ENCODE measurements at regions not wholly inside any gene's neighbourhood (a gene's known extent, or its start where the extent isn't known, plus 50 kb on each side); places are given as distances from the start of the nearest gene placed in this dataset.

- no peak overlapping the region for H3K4me3 ChIP-seq
- H3K27ac ChIP-seq, result no peak overlapping the region
- WGBS, 5 donors, result 68 to 90% (median 79%) methylated on average over 1 of the region's 1 CpG
- H3K27me3 ChIP-seq (replicated peaks in 1 of 7), result no peaks in the 10 kb centered on the region
- no peak for DNase-seq
- no peaks in the 10 kb centered on the region for H3K4me1 ChIP-seq
- no peaks in the 10 kb centered on the region for H3K36me3 ChIP-seq
- no peak for TF ChIP-seq POLR2AphosphoS5 (IDR thresholded peaks at IDR 0.05)
- TF ChIP-seq CTCF (IDR thresholded peaks at IDR 0.05 in 8 of 11, conservative IDR thresholded peaks at IDR 0.05 in 3 of 11), result no peak
- intact Hi-C loops (cut with DNase I; ENCODE audit: low total_unique reads), result loop anchor here (10.0 kb wide), 1 partner anchor 516 kb away; no protein-coding TSS in a partner anchor
- no peaks in the 10 kb centered on the region for H3K9me3 ChIP-seq
Observed at GRCh38 chr1:221488550-221488949, 253.3 kb downstream of the DUSP10 start.

- H3K4me1 ChIP-seq, result no peaks in the 10 kb centered on the region
- 35 to 61% (median 41%) methylated on average over 2 of the region's 2 CpGs for WGBS, 5 donors
- no peaks in the 10 kb centered on the region for H3K36me3 ChIP-seq
- H3K9me3 ChIP-seq, result no peaks in the 10 kb centered on the region
- no peaks in the 10 kb centered on the region for H3K27me3 ChIP-seq (replicated peaks in 1 of 7)
- H3K27ac ChIP-seq, result no peak overlapping the region
- TF ChIP-seq CTCF (IDR thresholded peaks at IDR 0.05 in 8 of 11, conservative IDR thresholded peaks at IDR 0.05 in 3 of 11) (no peak), POLR2AphosphoS5 (IDR thresholded peaks at IDR 0.05) (no peak), POLR2A (IDR thresholded peaks at IDR 0.05) (no peak)
- no peak overlapping the region for H3K4me3 ChIP-seq
- DNase-seq, result no peak
- intact Hi-C loops (cut with DNase I; ENCODE audit: low total_unique reads), result no loop called here
Observed at GRCh38 chr1:221494670-221495069, 247.2 kb downstream of the DUSP10 start.

- no peak overlapping the region for H3K4me3 ChIP-seq
- no peaks in the 10 kb centered on the region for H3K27me3 ChIP-seq (replicated peaks in 1 of 7)
- TF ChIP-seq POLR2A (IDR thresholded peaks at IDR 0.05), result no peak
- no peak for TF ChIP-seq CTCF (IDR thresholded peaks at IDR 0.05 in 8 of 11, conservative IDR thresholded peaks at IDR 0.05 in 3 of 11)
- TF ChIP-seq POLR2AphosphoS5 (IDR thresholded peaks at IDR 0.05), result no peak
- no peaks in the 10 kb centered on the region for H3K36me3 ChIP-seq
- WGBS, 5 donors, result 63 to 87% (median 75%) methylated on average over 3 of the region's 3 CpGs
- no peaks in the 10 kb centered on the region for H3K4me1 ChIP-seq
- no peak for DNase-seq
- intact Hi-C loops (cut with DNase I; ENCODE audit: low total_unique reads), result no loop called here
- H3K9me3 ChIP-seq, result no peaks in the 10 kb centered on the region
- no peak overlapping the region for H3K27ac ChIP-seq
Observed at GRCh38 chr1:221497046-221497445, 244.8 kb downstream of the DUSP10 start.

GRCh38 chr1:221503268-221503667, 238.6 kb downstream of the DUSP10 start:
- WGBS, 5 donors, result 65 to 94% (median 88%) methylated on average over 4 of the region's 4 CpGs
- Histone ChIP-seq H3K36me3 (no peaks in the 10 kb centered on the region), H3K4me3 (no peak overlapping the region), H3K27me3 (replicated peaks in 1 of 7) (no peaks in the 10 kb centered on the region), H3K4me1 (no peaks in the 10 kb centered on the region), H3K9me3 (peaks cover 0 to 35% (median 24%) of the 10 kb centered on the region in 8 donors), H3K27ac (no peak overlapping the region)
- DNase-seq, result no peak
- intact Hi-C loops (cut with DNase I; ENCODE audit: low total_unique reads), result no loop called here
- TF ChIP-seq CTCF (IDR thresholded peaks at IDR 0.05 in 8 of 11, conservative IDR thresholded peaks at IDR 0.05 in 3 of 11) (no peak), POLR2AphosphoS5 (IDR thresholded peaks at IDR 0.05) (no peak)

All from spleen (tissue), 11 donors.